ENCODE measurements at regions not wholly inside any gene's neighbourhood (a gene's known extent, or its start where the extent isn't known, plus 50 kb on each side); places are given as distances from the start of the nearest gene placed in this dataset.

GRCh38 chr10:78543749-78544362 is 510.2 kb downstream of the RPS24 start:
- no peak for TF ChIP-seq CTCF (IDR thresholded peaks at IDR 0.05)
- peak in 1 of 2 donors; percentile 97 for TF ChIP-seq POLR2AphosphoS5 (IDR thresholded peaks at IDR 0.05)
